Activated CD4-positive, alpha-beta memory T cell treated with anti-CD3 and anti-CD28 coated beads for 36 hours (primary cell): ENCODE measurements at regions not wholly inside any gene's neighbourhood (a gene's known extent, or its start where the extent isn't known, plus 50 kb on each side); places are given as distances from the start of the nearest gene placed in this dataset.
"Not testable (repeated sequence)": the region's sequence is repeated elsewhere in the genome, so short reads cannot be mapped to it uniquely, and the experiment has no call there.

Experiments used
- CTCF ChIA-PET: fragments of 350-600 bp; sonication (Branson Sonifier 250); formaldehyde crosslinking; loops from one replicate; lab custom pipeline; 2021; ENCODE audit warnings: antibody characterized with exemption, inconsistent platforms; lab: Charles Lee
- POLR2A ChIA-PET: fragments of 350-600 bp; sonication (Branson Sonifier 250); formaldehyde crosslinking; loops from one replicate; lab custom pipeline; 2021; ENCODE audit warnings: antibody characterized with exemption; lab: Charles Lee
- DNase-seq: peaks from one replicate; pipeline ENCODE4 v3.0.0-alpha.2; 2020
- H3K27ac Mint-ChIP-seq: one replicate; pipeline ENCODE4 v1.8.0; 2021; ENCODE audit warnings: mixed read lengths
- H3K27me3 Mint-ChIP-seq: one replicate; pipeline ENCODE4 v1.8.0; 2021; ENCODE audit warnings: mixed read lengths
- H3K36me3 Mint-ChIP-seq: one replicate; pipeline ENCODE4 v1.8.0; 2021; ENCODE audit warnings: mixed read lengths
- H3K4me1 Mint-ChIP-seq: one replicate; pipeline ENCODE4 v1.8.0; 2021; ENCODE audit warnings: low read depth, mixed read lengths
- H3K4me3 Mint-ChIP-seq: one replicate; pipeline ENCODE4 v1.8.0; 2021; ENCODE audit warnings: mild to moderate bottlenecking, mixed read lengths
- H3K9me3 Mint-ChIP-seq: one replicate; pipeline ENCODE4 v1.8.0; 2021; ENCODE audit warnings: mixed read lengths
- intact Hi-C: fragments of 100-400 bp; cut with micrococcal nuclease; formaldehyde crosslinking; loops from one replicate; pipeline ENCODE4 v1.15.1; 2023

DNA sequence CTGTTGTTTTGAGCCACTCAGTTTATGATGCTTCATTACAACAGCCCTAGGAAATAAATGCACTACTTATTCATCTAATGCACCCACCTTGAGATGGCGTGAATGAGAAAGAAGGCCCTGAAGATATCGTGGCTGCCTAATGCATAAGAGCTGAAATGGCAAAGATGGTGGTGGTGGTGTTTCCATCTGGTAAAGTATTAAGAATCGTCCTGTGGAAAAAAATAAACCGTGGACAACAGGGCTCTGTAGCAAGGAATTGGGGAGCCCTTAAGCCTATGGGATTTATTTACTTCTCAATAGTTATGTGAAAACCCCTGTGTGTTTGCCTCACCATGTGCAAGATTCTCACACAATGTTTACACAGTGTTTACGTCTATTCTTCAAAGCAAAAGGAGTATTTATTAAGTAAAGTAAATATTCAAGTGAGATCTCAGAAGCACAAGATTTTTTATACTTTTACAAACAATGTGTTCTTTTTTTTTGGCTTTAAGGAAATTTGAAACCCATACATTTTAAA is 1555.2 kb upstream of the FLRT2 start:
- Mint-ChIP-seq H3K4me3 (no peak overlapping the region), H3K36me3 (no peaks in the 10 kb centered on the region), H3K27me3 (no peaks in the 10 kb centered on the region), H3K9me3 (peaks cover 14% of the 10 kb centered on the region), H3K4me1 (no peaks in the 10 kb centered on the region), H3K27ac (no peak overlapping the region)
- no peak for DNase-seq
- ChIA-PET POLR2A (no interaction called here), CTCF (no interaction called here)
- intact Hi-C loops: no loop called here

DNA sequence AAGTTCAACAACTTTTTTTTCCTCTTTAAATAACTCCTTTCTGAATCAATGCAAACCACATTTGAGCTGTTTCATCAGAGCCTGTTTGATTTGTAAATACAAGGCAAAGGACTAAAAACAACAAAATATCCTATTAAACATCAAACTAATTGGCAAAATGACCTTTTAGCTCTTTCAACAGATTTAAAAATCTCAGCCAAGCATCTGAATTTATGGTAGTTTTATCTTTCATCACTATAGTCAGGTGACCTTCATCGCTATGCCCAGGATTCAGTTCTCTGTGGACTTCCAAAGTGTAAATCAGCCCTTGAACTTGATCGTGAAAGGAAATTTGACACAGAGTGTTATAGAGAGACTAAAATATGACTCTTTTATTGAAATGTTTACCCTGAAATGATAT is 1554.5 kb upstream of the FLRT2 start:
- intact Hi-C loops: no loop called here
- peaks cover 12% of the 10 kb centered on the region for H3K9me3 Mint-ChIP-seq
- DNase-seq: no peak
- H3K27ac Mint-ChIP-seq: no peak overlapping the region
- CTCF ChIA-PET: no interaction called here
- H3K4me1 Mint-ChIP-seq: no peaks in the 10 kb centered on the region
- no peaks in the 10 kb centered on the region for H3K27me3 Mint-ChIP-seq
- POLR2A ChIA-PET: no interaction called here
- no peaks in the 10 kb centered on the region for H3K36me3 Mint-ChIP-seq
- no peak overlapping the region for H3K4me3 Mint-ChIP-seq

- ChIA-PET CTCF (no interaction called here), POLR2A (no interaction called here)
- no peaks in the 10 kb centered on the region for H3K4me1 Mint-ChIP-seq
- H3K27ac Mint-ChIP-seq: no peak overlapping the region
- peaks cover 12% of the 10 kb centered on the region for H3K9me3 Mint-ChIP-seq
- H3K36me3 Mint-ChIP-seq: no peaks in the 10 kb centered on the region
- H3K4me3 Mint-ChIP-seq: no peak overlapping the region
- intact Hi-C loops: no loop called here
- no peaks in the 10 kb centered on the region for H3K27me3 Mint-ChIP-seq
- DNase-seq: no peak
These were observed 1553.8 kb upstream of the FLRT2 start for GRCh38 chr14:83975841-83976770.

- no peak overlapping the region for H3K4me3 Mint-ChIP-seq
- no peaks in the 10 kb centered on the region for H3K36me3 Mint-ChIP-seq
- no peaks in the 10 kb centered on the region for H3K4me1 Mint-ChIP-seq
- CTCF ChIA-PET: no interaction called here
- no peaks in the 10 kb centered on the region for H3K27me3 Mint-ChIP-seq
- H3K27ac Mint-ChIP-seq: no peak overlapping the region
- intact Hi-C loops: no loop called here
- DNase-seq: no peak
- peaks cover 12% of the 10 kb centered on the region for H3K9me3 Mint-ChIP-seq
- POLR2A ChIA-PET: no interaction called here
These were observed 1552.4 kb upstream of the FLRT2 start for GRCh38 chr14:83977583-83977982.

DNA sequence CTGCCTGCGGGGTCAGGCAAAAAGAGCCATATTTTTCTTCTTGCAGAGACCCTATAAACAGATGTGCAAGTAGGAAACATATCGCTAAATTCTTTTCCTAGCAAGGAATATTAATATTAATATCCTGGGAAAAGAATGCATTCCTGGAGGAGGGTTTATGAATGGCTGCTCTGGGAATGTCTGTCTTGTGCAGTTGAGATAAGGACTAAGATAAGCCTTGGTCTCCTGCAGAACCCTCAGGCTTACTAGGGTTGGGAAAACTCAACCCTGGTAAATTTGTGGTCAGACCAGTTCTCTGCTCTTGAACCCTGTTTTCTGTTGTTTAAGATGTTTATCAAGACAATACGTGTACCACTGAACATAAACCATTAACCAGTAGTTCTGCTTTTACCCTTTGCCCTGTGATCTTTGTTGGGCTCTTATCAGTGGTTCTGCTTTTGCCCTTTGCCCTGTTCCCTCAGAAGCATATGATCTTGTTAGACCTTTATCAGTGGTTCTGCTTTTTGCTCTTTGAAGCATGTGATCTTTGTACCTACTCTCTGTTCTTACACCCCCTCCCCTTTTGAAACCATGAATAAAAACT is 1548.2 kb upstream of the FLRT2 start:
- not testable (repeated sequence) for H3K4me1 Mint-ChIP-seq

DNA sequence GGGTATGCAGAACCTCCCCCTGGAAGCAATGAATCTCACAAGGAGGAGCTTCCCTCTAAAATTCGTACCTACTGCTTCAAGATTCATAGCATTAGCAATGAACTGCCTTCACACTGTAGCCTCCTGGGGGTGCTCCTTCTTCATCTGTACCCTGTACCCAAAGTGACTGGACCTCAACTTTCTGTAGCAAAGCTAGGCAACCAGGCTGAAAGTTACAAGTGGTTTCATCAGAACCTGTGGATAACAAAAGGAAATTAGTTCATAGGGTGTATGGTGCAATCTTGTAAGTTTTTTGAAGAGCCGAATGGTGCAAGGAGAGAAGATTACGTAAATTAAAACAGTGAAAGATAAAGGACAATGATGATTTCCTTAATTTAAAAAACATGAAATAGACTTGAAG is 1541.7 kb upstream of the FLRT2 start:
- H3K27me3 Mint-ChIP-seq: no peaks in the 10 kb centered on the region
- peaks cover 18% of the 10 kb centered on the region for H3K9me3 Mint-ChIP-seq
- no peak overlapping the region for H3K27ac Mint-ChIP-seq
- DNase-seq: no peak
- POLR2A ChIA-PET: no interaction called here
- H3K4me3 Mint-ChIP-seq: no peak overlapping the region
- H3K36me3 Mint-ChIP-seq: no peaks in the 10 kb centered on the region
- CTCF ChIA-PET: no interaction called here
- intact Hi-C loops: no loop called here
- H3K4me1 Mint-ChIP-seq: no peaks in the 10 kb centered on the region

More for the DNA sequence above, 1548.2 kb upstream of the FLRT2 start:
- CTCF ChIA-PET, DNase-seq, POLR2A ChIA-PET, H3K36me3 Mint-ChIP-seq, H3K4me3 Mint-ChIP-seq, H3K27me3 Mint-ChIP-seq, intact Hi-C loops, H3K27ac Mint-ChIP-seq: not testable (repeated sequence)
- H3K9me3 Mint-ChIP-seq: peaks cover 11% of the 10 kb centered on the region

DNA sequence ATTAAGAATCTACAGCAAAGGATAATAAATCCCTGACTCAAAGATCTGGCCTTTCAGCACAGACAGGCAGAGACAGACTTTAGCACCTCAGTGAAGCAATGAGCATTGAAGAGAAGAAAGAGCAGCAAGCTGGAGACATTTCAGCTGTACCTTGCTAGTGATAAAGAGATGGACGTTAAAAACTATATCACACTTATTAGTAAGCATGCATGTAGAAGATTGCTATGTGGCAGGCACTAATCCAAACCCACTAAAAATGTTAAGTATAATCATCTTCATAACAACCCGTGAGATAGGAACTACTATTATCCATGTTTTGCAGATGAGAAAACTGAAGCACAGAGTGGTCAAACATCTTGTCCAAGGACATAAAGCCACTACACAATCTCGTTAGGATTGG is 1538.3 kb upstream of the FLRT2 start:
- Mint-ChIP-seq H3K27me3 (no peaks in the 10 kb centered on the region), H3K4me1 (no peaks in the 10 kb centered on the region), H3K4me3 (no peak overlapping the region), H3K36me3 (no peaks in the 10 kb centered on the region), H3K9me3 (peaks cover 22% of the 10 kb centered on the region), H3K27ac (no peak overlapping the region)
- ChIA-PET POLR2A (no interaction called here), CTCF (no interaction called here)
- intact Hi-C loops: no loop called here
- no peak for DNase-seq

- CTCF ChIA-PET: no interaction called here
- no peak for DNase-seq
These were observed 1537.1 kb upstream of the FLRT2 start for GRCh38 chr14:83992857-83993256.

GRCh38 chr14:83993545-83993944 is 1536.4 kb upstream of the FLRT2 start:
- no peaks in the 10 kb centered on the region for H3K36me3 Mint-ChIP-seq
- H3K4me3 Mint-ChIP-seq: no peak overlapping the region
- no peak overlapping the region for H3K27ac Mint-ChIP-seq
- POLR2A ChIA-PET: no interaction called here
- no peaks in the 10 kb centered on the region for H3K4me1 Mint-ChIP-seq
- H3K9me3 Mint-ChIP-seq: peaks cover 22% of the 10 kb centered on the region
- no peak for DNase-seq
- CTCF ChIA-PET: no interaction called here
- intact Hi-C loops: no loop called here
- no peaks in the 10 kb centered on the region for H3K27me3 Mint-ChIP-seq

More at GRCh38 chr14:83992857-83993256, 1537.1 kb upstream of the FLRT2 start:
- H3K36me3 Mint-ChIP-seq: no peaks in the 10 kb centered on the region
- intact Hi-C loops: no loop called here
- H3K27ac Mint-ChIP-seq: no peak overlapping the region
- H3K27me3 Mint-ChIP-seq: no peaks in the 10 kb centered on the region
- no peaks in the 10 kb centered on the region for H3K4me1 Mint-ChIP-seq
- POLR2A ChIA-PET: no interaction called here
- H3K4me3 Mint-ChIP-seq: no peak overlapping the region
- H3K9me3 Mint-ChIP-seq: peaks cover 22% of the 10 kb centered on the region

GRCh38 chr14:83994020-83994419 is 1535.9 kb upstream of the FLRT2 start:
- Mint-ChIP-seq H3K9me3 (peaks cover 22% of the 10 kb centered on the region), H3K4me1 (no peaks in the 10 kb centered on the region), H3K27me3 (no peaks in the 10 kb centered on the region), H3K36me3 (no peaks in the 10 kb centered on the region), H3K4me3 (no peak overlapping the region), H3K27ac (no peak overlapping the region)
- intact Hi-C loops: no loop called here
- CTCF ChIA-PET: no interaction called here
- POLR2A ChIA-PET: no interaction called here
- no peak for DNase-seq

DNA sequence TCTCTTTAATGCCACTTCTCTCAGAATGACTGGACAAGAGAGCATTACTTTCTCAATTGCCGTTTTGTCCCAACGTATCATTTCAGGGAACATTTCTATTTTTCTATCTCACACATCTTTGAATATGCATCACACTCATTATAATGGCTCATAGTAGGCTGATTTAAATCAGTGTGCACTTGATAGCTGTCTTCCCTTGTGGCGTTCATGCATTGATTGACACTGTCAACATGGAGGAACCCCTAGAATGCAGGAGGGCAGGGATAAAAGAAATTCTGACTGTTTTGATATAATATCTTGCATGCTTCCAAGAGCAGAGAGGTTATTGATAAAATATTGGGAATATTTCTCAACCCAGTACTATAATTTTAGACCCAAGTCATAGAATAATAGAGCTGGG is 1528.9 kb upstream of the FLRT2 start:
- H3K27ac Mint-ChIP-seq: no peak overlapping the region
- no peak overlapping the region for H3K4me3 Mint-ChIP-seq
- ChIA-PET CTCF (no interaction called here), POLR2A (no interaction called here)
- H3K36me3 Mint-ChIP-seq: no peaks in the 10 kb centered on the region
- peaks cover 14% of the 10 kb centered on the region for H3K9me3 Mint-ChIP-seq
- no peak for DNase-seq
- no peaks in the 10 kb centered on the region for H3K4me1 Mint-ChIP-seq
- intact Hi-C loops: no loop called here
- no peaks in the 10 kb centered on the region for H3K27me3 Mint-ChIP-seq

DNA sequence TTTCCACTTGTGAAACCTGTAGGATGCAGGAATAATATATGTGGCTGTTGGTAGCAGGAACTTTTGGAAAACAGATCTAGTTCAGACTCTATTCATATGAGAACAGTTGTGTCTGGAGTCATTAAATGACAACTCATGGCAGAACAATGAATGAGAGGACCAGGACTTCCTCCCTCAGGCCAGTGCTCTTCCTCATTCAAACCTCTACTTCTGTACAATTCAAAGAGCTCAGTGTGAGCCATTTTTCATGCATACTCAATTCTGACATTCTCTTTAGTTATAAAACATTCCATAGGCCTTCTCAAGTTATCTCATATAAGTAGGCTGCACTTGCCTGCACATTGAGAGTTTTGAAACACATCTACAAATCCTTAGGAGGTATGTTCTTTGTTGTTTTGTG is 1526.6 kb upstream of the FLRT2 start:
- Mint-ChIP-seq H3K36me3 (no peaks in the 10 kb centered on the region), H3K4me3 (no peak overlapping the region), H3K4me1 (no peaks in the 10 kb centered on the region), H3K27me3 (no peaks in the 10 kb centered on the region), H3K9me3 (peaks cover 14% of the 10 kb centered on the region), H3K27ac (no peak overlapping the region)
- ChIA-PET CTCF (no interaction called here), POLR2A (no interaction called here)
- intact Hi-C loops: no loop called here
- DNase-seq: no peak
